CD4-positive, CD25-positive, alpha-beta regulatory T cell (primary cell): ENCODE measurements at regions not wholly inside any gene's neighbourhood (a gene's known extent, or its start where the extent isn't known, plus 50 kb on each side); places are given as distances from the start of the nearest gene placed in this dataset.

Experiments used
- ATAC-seq, 2 donors: fragments of 150-1000 bp; cut with Tn5 transposase; one replicate each; pipeline ENCODE4 v1.10.0; 2021; ENCODE audit warnings: low read depth in 2 of 2, moderate number of reproducible peaks in 2 of 2, moderate library complexity in 1 of 2
- DNase-seq, 3 donors: peaks; one replicate each; pipeline versions ENCODE4 v3.0.0 to v3.0.0-alpha.2; 2012 to 2022; ENCODE audit warnings: mixed read lengths in 1 of 3
- H3K27ac ChIP-seq: one replicate; pipeline ENCODE4 v1.7.0; 2013; ENCODE audit warnings: mild to moderate bottlenecking, low read length; ENCODE audit not compliant: insufficient read depth, poor library complexity, severe bottlenecking
- H3K27me3 ChIP-seq: one replicate; pipeline ENCODE4 v1.7.0; 2013; ENCODE audit warnings: low read length; ENCODE audit not compliant: control insufficient read depth, insufficient read depth
- H3K36me3 ChIP-seq: one replicate; pipeline ENCODE4 v1.7.0; 2013; ENCODE audit warnings: mild to moderate bottlenecking, low read length, moderate library complexity; ENCODE audit not compliant: control insufficient read depth, insufficient read depth
- H3K4me1 ChIP-seq: 2 replicates; pipeline ENCODE4 v1.7.0; 2013; ENCODE audit warnings: mild to moderate bottlenecking, low read length; ENCODE audit not compliant: insufficient read depth, control insufficient read depth, poor library complexity, severe bottlenecking
- H3K4me3 ChIP-seq: one replicate; pipeline ENCODE4 v1.7.0; 2013; ENCODE audit warnings: low read depth, mild to moderate bottlenecking, low read length, moderate library complexity
- H3K9me3 ChIP-seq, 2 experiments: 1 replicate in 1 of 2; 2 replicates in 1 of 2; pipeline ENCODE4 v1.7.0; 2013; ENCODE audit warnings: low read length in 2 of 2, mild to moderate bottlenecking in 1 of 2, moderate library complexity in 1 of 2; ENCODE audit not compliant: control insufficient read depth in 2 of 2
- H3K27ac Mint-ChIP-seq, 3 donors: one replicate each; pipeline ENCODE4 v1.8.0; 2020 to 2022; ENCODE audit warnings: mild to moderate bottlenecking in 3 of 3, mixed read lengths in 3 of 3, moderate library complexity in 2 of 3
- H3K27me3 Mint-ChIP-seq: one replicate; pipeline ENCODE4 v1.8.0; 2022; ENCODE audit warnings: mild to moderate bottlenecking, mixed read lengths
- H3K36me3 Mint-ChIP-seq: one replicate; pipeline ENCODE4 v1.8.0; 2020; ENCODE audit warnings: mixed read lengths
- H3K4me1 Mint-ChIP-seq, 4 donors: one replicate each; pipeline ENCODE4 v1.8.0; 2020 to 2022; ENCODE audit warnings: mixed read lengths in 4 of 4, mild to moderate bottlenecking in 1 of 4
- H3K4me3 Mint-ChIP-seq, 4 donors: one replicate each; pipeline ENCODE4 v1.8.0; 2020 to 2022; ENCODE audit warnings: mild to moderate bottlenecking in 4 of 4, mixed read lengths in 4 of 4, moderate library complexity in 3 of 4
- H3K9me3 Mint-ChIP-seq, 7 donors: one replicate each; pipeline ENCODE4 v1.8.0; 2020 to 2022; ENCODE audit warnings: mixed read lengths in 7 of 7, mild to moderate bottlenecking in 3 of 7, moderate library complexity in 2 of 7

- no peaks in the 10 kb centered on the region for H3K9me3 ChIP-seq
- peaks cover 22 to 33% (median 28%) of the 10 kb centered on the region in 4 donors for H3K4me1 Mint-ChIP-seq
- peaks cover 8% of the 10 kb centered on the region for H3K4me1 ChIP-seq
- H3K9me3 Mint-ChIP-seq: no peaks in the 10 kb centered on the region
- no peaks in the 10 kb centered on the region for H3K36me3 ChIP-seq
- H3K27ac ChIP-seq: no peak overlapping the region
- H3K4me3 ChIP-seq: no peak overlapping the region
- H3K27me3 Mint-ChIP-seq: no peaks in the 10 kb centered on the region
- ATAC-seq: no peak
- H3K27ac Mint-ChIP-seq: no peak overlapping the region
- no peak for DNase-seq
- no peaks in the 10 kb centered on the region for H3K36me3 Mint-ChIP-seq
- no peaks in the 10 kb centered on the region for H3K27me3 ChIP-seq
- H3K4me3 Mint-ChIP-seq: no peak overlapping the region
Measured at GRCh38 chr3:177340243-177340830, 143.1 kb upstream of the TBL1XR1 start.

- Histone ChIP-seq H3K9me3 (no peaks in the 10 kb centered on the region), H3K27ac (no peak overlapping the region), H3K27me3 (no peaks in the 10 kb centered on the region), H3K4me1 (peaks cover 21% of the 10 kb centered on the region), H3K36me3 (no peaks in the 10 kb centered on the region), H3K4me3 (no peak overlapping the region)
- DNase-seq: no peak
- Mint-ChIP-seq H3K27ac (peak overlapping the region in 1 of 3 donors; percentile 79), H3K4me1 (peaks cover 31 to 43% (median 40%) of the 10 kb centered on the region in 4 donors), H3K4me3 (no peak overlapping the region), H3K27me3 (no peaks in the 10 kb centered on the region), H3K36me3 (no peaks in the 10 kb centered on the region), H3K9me3 (no peaks in the 10 kb centered on the region)
- ATAC-seq: no peak
Measured at GRCh38 chr3:177341736-177342419, 144.6 kb upstream of the TBL1XR1 start.

GRCh38 chr3:177343122-177343625 is 145.9 kb upstream of the TBL1XR1 start:
- ATAC-seq (no peak), DNase-seq (no peak)
- Histone ChIP-seq H3K36me3 (no peaks in the 10 kb centered on the region), H3K27me3 (no peaks in the 10 kb centered on the region), H3K9me3 (no peaks in the 10 kb centered on the region), H3K4me1 (peaks cover 16% of the 10 kb centered on the region), H3K4me3 (no peak overlapping the region), H3K27ac (no peak overlapping the region)
- Mint-ChIP-seq H3K4me3 (no peak overlapping the region), H3K9me3 (no peaks in the 10 kb centered on the region), H3K4me1 (peaks cover 27 to 36% (median 31%) of the 10 kb centered on the region in 4 donors), H3K27ac (peak overlapping the region in 2 of 3 donors; percentile 41 to 54), H3K36me3 (no peaks in the 10 kb centered on the region), H3K27me3 (no peaks in the 10 kb centered on the region)

GRCh38 chr3:177345049-177345972 is 148.0 kb upstream of the TBL1XR1 start:
- peak in 2 of 3 donors; percentile 15 to 89 for DNase-seq
- Histone ChIP-seq H3K36me3 (no peaks in the 10 kb centered on the region), H3K9me3 (no peaks in the 10 kb centered on the region), H3K4me3 (peak overlapping the region; percentile 4), H3K27me3 (no peaks in the 10 kb centered on the region), H3K4me1 (peaks cover 16% of the 10 kb centered on the region), H3K27ac (no peak overlapping the region)
- H3K36me3 Mint-ChIP-seq: no peaks in the 10 kb centered on the region
- peak overlapping the region in 2 of 4 donors; percentile 3 to 72 for H3K4me3 Mint-ChIP-seq
- peaks cover 21 to 30% (median 27%) of the 10 kb centered on the region in 4 donors for H3K4me1 Mint-ChIP-seq
- no peaks in the 10 kb centered on the region for H3K27me3 Mint-ChIP-seq
- ATAC-seq: peak; percentile 90
- no peaks in the 10 kb centered on the region for H3K9me3 Mint-ChIP-seq
- H3K27ac Mint-ChIP-seq: peak overlapping the region; percentile 36 to 79 (median 69)

GRCh38 chr3:177345973-177346503 is 148.8 kb upstream of the TBL1XR1 start:
- no peaks in the 10 kb centered on the region for H3K36me3 ChIP-seq
- H3K4me1 ChIP-seq: peaks cover 16% of the 10 kb centered on the region
- Mint-ChIP-seq H3K27me3 (no peaks in the 10 kb centered on the region), H3K4me3 (peak overlapping the region in 2 of 4 donors; percentile 64 to 72), H3K36me3 (no peaks in the 10 kb centered on the region), H3K4me1 (peaks cover 21 to 37% (median 30%) of the 10 kb centered on the region in 4 donors), H3K9me3 (no peaks in the 10 kb centered on the region), H3K27ac (peak overlapping the region in 2 of 3 donors; percentile 36 to 79)
- ATAC-seq (no peak), DNase-seq (peak in 1 of 3 donors; percentile 35)
- H3K27ac ChIP-seq: no peak overlapping the region
- H3K4me3 ChIP-seq: peak overlapping the region; percentile 4
- H3K9me3 ChIP-seq: no peaks in the 10 kb centered on the region
- H3K27me3 ChIP-seq: no peaks in the 10 kb centered on the region

- H3K4me3 ChIP-seq: no peak overlapping the region
- Mint-ChIP-seq H3K9me3 (no peaks in the 10 kb centered on the region), H3K4me1 (peaks cover 25 to 43% (median 39%) of the 10 kb centered on the region in 4 donors), H3K4me3 (no peak overlapping the region), H3K36me3 (no peaks in the 10 kb centered on the region), H3K27me3 (no peaks in the 10 kb centered on the region), H3K27ac (no peak overlapping the region)
- H3K9me3 ChIP-seq: no peaks in the 10 kb centered on the region
- H3K27ac ChIP-seq: no peak overlapping the region
- H3K27me3 ChIP-seq: no peaks in the 10 kb centered on the region
- no peaks in the 10 kb centered on the region for H3K36me3 ChIP-seq
- no peak for DNase-seq
- H3K4me1 ChIP-seq: peaks cover 19% of the 10 kb centered on the region
- no peak for ATAC-seq
Measured at GRCh38 chr3:177346878-177347277, 149.6 kb upstream of the TBL1XR1 start.

- peak overlapping the region in 1 of 3 donors; percentile 11 for H3K27ac Mint-ChIP-seq
- H3K36me3 Mint-ChIP-seq: no peaks in the 10 kb centered on the region
- peaks cover 27 to 48% (median 41%) of the 10 kb centered on the region in 4 donors for H3K4me1 Mint-ChIP-seq
- no peak overlapping the region for H3K4me3 Mint-ChIP-seq
- ATAC-seq (no peak), DNase-seq (no peak)
- Histone ChIP-seq H3K27me3 (no peaks in the 10 kb centered on the region), H3K4me3 (no peak overlapping the region), H3K36me3 (no peaks in the 10 kb centered on the region), H3K4me1 (peaks cover 20% of the 10 kb centered on the region), H3K27ac (no peak overlapping the region), H3K9me3 (no peaks in the 10 kb centered on the region)
- no peaks in the 10 kb centered on the region for H3K27me3 Mint-ChIP-seq
- H3K9me3 Mint-ChIP-seq: no peaks in the 10 kb centered on the region
Measured at GRCh38 chr3:177347611-177348010, 150.3 kb upstream of the TBL1XR1 start.
